WERI-Rb-1 (cell line): ENCODE measurements at regions not wholly inside any gene's neighbourhood (a gene's known extent, or its start where the extent isn't known, plus 50 kb on each side); places are given as distances from the start of the nearest gene placed in this dataset.
A peak's percentile ranks its signal among the peaks of the same experiment; 100 is the strongest.

Source experiments
- DNase-seq: peaks from one replicate; pipeline ENCODE4 v3.0.0-alpha.2; 2020
- H3K27ac ChIP-seq: fragments of 250-450 bp; sonication (Bioruptor Pico); 2 replicates; pipeline ENCODE4 v1.5.1; 2020; ENCODE audit warnings: mild to moderate bottlenecking, moderate library complexity
- H3K27me3 ChIP-seq: fragments of 250-450 bp; sonication (Bioruptor Pico); 2 replicates; pipeline ENCODE4 v1.5.1; 2021; ENCODE audit warnings: mild to moderate bottlenecking, low read depth, moderate library complexity; ENCODE audit not compliant: insufficient read depth, severe bottlenecking
- H3K36me3 ChIP-seq: fragments of 250-450 bp; sonication (Bioruptor Pico); 2 replicates; pipeline ENCODE4 v1.5.1; 2020; ENCODE audit warnings: mild to moderate bottlenecking, moderate library complexity
- H3K4me3 ChIP-seq: 2 replicates; pipeline ENCODE4 v1.5.1; 2011; ENCODE audit warnings: low read depth, mild to moderate bottlenecking, control low read depth, low read length
- H3K9me3 ChIP-seq: fragments of 250-450 bp; sonication (Bioruptor Pico); 2 replicates; pipeline ENCODE4 v1.5.1; 2021; ENCODE audit warnings: mild to moderate bottlenecking, moderate library complexity; ENCODE audit not compliant: severe bottlenecking
- CTCF ChIP-seq: IDR thresholded peaks from 2 replicates; pipeline ENCODE4 v1.5.1; 2011; ENCODE audit warnings: low read depth, mild to moderate bottlenecking, control low read depth, inconsistent platforms, low read length

DNA sequence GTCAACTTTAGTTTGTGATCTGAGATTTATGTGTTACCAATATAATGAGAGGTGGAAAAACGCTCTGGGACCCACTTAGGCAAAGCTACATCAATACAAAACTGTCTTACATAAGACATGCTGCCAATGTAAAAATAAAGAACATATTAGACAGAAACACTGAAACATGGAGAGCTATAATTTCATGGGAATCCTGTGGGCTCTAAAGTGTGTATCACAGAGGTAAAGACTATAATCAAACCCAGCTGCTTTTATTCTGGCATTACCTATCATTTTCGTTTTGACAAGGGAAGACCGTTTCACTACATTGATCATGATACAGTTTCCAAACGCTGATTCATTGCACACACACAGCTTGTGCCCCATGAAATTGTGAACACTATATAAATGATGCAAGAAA is 400.5 kb upstream of the TUSC1 start:
- H3K9me3 ChIP-seq, result no peaks in the 10 kb centered on the region
- peaks cover 7% of the 10 kb centered on the region for H3K27me3 ChIP-seq
- H3K36me3 ChIP-seq, result no peaks in the 10 kb centered on the region
- TF ChIP-seq CTCF, result no peak
- no peak for DNase-seq
- no peak overlapping the region for H3K4me3 ChIP-seq
- no peak overlapping the region for H3K27ac ChIP-seq

- H3K4me3 ChIP-seq, result no peak overlapping the region
- no peak for TF ChIP-seq CTCF
- DNase-seq, result peak; percentile 11
- H3K27me3 ChIP-seq, result peaks cover 7% of the 10 kb centered on the region
- no peaks in the 10 kb centered on the region for H3K9me3 ChIP-seq
- H3K27ac ChIP-seq, result no peak overlapping the region
- H3K36me3 ChIP-seq, result no peaks in the 10 kb centered on the region
Observed at GRCh38 chr9:26077860-26078259, 399.6 kb upstream of the TUSC1 start.

GRCh38 chr9:26067608-26068007 is 389.4 kb upstream of the TUSC1 start:
- no peaks in the 10 kb centered on the region for H3K36me3 ChIP-seq
- no peak for DNase-seq
- no peak for TF ChIP-seq CTCF
- no peaks in the 10 kb centered on the region for H3K9me3 ChIP-seq
- H3K4me3 ChIP-seq, result no peak overlapping the region
- peaks cover 11% of the 10 kb centered on the region for H3K27me3 ChIP-seq
- no peak overlapping the region for H3K27ac ChIP-seq

GRCh38 chr9:26066237-26066636 is 388.0 kb upstream of the TUSC1 start:
- no peak for TF ChIP-seq CTCF
- H3K36me3 ChIP-seq, result no peaks in the 10 kb centered on the region
- DNase-seq, result no peak
- H3K27me3 ChIP-seq, result peaks cover 17% of the 10 kb centered on the region
- no peak overlapping the region for H3K4me3 ChIP-seq
- no peak overlapping the region for H3K27ac ChIP-seq
- H3K9me3 ChIP-seq, result no peaks in the 10 kb centered on the region

DNA sequence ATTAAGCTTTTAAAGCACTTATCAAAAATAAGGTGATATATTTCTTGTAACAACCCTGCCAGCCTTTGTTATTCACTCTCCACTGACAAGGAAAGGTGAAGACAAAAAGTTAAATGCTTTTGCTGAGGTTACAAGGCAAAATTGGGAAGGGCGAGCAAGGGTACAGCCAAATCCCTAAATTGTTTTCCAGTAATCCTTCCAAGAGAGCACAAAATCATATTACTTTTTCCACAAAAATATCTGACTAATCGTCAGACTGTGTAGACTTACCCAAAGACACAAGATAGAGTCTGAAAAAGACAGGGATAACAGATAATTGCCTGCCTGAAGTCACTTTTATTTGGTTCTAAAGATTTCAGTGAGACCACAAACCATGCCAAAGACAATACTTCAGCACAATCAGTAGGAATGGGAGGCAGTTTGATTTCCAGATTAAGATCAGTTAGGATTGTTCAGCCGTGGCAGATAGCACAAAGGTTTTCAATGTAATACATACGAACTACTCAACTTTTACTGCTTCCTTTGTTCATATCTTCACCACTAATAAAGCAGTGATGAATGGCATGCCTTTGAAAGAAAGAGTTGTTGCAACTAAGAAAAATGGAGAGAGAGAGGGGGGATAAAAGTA is 383.8 kb upstream of the TUSC1 start:
- H3K27me3 ChIP-seq, result peaks cover 31% of the 10 kb centered on the region
- no peak overlapping the region for H3K27ac ChIP-seq
- TF ChIP-seq CTCF, result no peak
- no peak for DNase-seq
- H3K36me3 ChIP-seq, result no peaks in the 10 kb centered on the region
- H3K4me3 ChIP-seq, result no peak overlapping the region
- no peaks in the 10 kb centered on the region for H3K9me3 ChIP-seq
